Loucy (cell line): ENCODE measurements at regions not wholly inside any gene's neighbourhood (a gene's known extent, or its start where the extent isn't known, plus 50 kb on each side); places are given as distances from the start of the nearest gene placed in this dataset.

Experiments used
- EZH2phosphoT487 ChIP-seq: fragments of 200-600 bp; IDR thresholded peaks from 2 replicates; pipeline ENCODE4 v1.6.1; 2018; ENCODE audit warnings: antibody characterized with exemption, mild to moderate bottlenecking, moderate library complexity, borderline replicate concordance
- TF ChIP-seq, protein P1 (sequence below): fragments of 200-600 bp; sonication (generic); conservative IDR thresholded peaks from 2 replicates; pipeline ENCODE4 v1.5.1; 2014; ENCODE audit warnings: mild to moderate bottlenecking, antibody characterized with exemption, low read length

DNA sequence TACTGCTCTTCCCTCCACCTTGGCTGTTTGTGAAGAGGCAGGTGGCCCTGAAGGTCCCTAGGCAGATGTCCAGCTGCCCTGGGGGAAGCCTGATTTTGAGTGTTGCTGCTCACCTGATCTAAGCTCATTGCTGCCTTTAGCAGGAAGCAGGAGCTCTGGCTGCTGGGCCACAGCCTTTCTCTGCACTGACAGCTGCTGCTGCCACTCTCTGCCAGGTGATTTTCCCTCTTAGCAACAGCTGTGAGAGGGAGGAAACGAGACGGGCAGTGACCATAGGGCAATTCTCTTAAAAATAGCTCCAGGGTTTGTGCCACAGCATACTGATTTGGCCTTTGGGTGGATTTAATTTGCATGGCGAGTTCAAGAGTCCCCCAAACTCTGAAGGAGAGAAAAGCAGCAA is 415.8 kb upstream of the SEMA6D start:
- TF ChIP-seq, protein P1, sequence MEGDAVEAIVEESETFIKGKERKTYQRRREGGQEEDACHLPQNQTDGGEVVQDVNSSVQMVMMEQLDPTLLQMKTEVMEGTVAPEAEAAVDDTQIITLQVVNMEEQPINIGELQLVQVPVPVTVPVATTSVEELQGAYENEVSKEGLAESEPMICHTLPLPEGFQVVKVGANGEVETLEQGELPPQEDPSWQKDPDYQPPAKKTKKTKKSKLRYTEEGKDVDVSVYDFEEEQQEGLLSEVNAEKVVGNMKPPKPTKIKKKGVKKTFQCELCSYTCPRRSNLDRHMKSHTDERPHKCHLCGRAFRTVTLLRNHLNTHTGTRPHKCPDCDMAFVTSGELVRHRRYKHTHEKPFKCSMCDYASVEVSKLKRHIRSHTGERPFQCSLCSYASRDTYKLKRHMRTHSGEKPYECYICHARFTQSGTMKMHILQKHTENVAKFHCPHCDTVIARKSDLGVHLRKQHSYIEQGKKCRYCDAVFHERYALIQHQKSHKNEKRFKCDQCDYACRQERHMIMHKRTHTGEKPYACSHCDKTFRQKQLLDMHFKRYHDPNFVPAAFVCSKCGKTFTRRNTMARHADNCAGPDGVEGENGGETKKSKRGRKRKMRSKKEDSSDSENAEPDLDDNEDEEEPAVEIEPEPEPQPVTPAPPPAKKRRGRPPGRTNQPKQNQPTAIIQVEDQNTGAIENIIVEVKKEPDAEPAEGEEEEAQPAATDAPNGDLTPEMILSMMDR, result no peak
- TF ChIP-seq EZH2phosphoT487, result no peak
